ENCODE measurements at regions not wholly inside any gene's neighbourhood (a gene's known extent, or its start where the extent isn't known, plus 50 kb on each side); places are given as distances from the start of the nearest gene placed in this dataset.

DNA sequence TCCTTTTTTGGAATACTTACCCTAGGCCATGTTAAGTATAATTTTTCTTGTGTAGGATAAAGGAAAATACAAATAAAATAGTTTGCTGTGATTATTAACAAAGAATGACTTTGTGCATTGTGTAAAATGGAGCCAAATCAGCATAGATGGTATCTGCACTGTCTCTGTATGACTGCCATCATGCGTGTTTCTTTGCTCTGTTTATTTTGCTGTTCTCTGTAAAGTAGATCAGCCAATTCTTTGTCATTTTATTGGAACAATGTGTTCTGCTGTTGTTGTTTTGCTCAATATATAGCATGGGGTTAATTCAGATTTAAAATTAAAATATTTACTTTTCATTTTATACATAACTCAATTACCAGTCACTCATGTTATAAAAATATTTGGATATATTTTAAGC lies 181.3 kb upstream of the UBE2E3 start:
- H3F3A ChIP-seq (ENCODE audit: insufficient read depth, low read length, poor library complexity, severe bottlenecking) = no peaks in the 10 kb centered on the region
- H3K4me3 ChIP-seq (ENCODE audit: low read length) = no peak overlapping the region
- TF ChIP-seq POLR2AphosphoS5 (IDR thresholded peaks at IDR 0.05) = no peak
- TF ChIP-seq RAD21 (conservative IDR thresholded peaks at IDR 0.05) = no peak
- no peak for TF ChIP-seq SMC3 (conservative IDR thresholded peaks at IDR 0.05; ENCODE audit: poor library complexity)
- TF ChIP-seq, protein P1, sequence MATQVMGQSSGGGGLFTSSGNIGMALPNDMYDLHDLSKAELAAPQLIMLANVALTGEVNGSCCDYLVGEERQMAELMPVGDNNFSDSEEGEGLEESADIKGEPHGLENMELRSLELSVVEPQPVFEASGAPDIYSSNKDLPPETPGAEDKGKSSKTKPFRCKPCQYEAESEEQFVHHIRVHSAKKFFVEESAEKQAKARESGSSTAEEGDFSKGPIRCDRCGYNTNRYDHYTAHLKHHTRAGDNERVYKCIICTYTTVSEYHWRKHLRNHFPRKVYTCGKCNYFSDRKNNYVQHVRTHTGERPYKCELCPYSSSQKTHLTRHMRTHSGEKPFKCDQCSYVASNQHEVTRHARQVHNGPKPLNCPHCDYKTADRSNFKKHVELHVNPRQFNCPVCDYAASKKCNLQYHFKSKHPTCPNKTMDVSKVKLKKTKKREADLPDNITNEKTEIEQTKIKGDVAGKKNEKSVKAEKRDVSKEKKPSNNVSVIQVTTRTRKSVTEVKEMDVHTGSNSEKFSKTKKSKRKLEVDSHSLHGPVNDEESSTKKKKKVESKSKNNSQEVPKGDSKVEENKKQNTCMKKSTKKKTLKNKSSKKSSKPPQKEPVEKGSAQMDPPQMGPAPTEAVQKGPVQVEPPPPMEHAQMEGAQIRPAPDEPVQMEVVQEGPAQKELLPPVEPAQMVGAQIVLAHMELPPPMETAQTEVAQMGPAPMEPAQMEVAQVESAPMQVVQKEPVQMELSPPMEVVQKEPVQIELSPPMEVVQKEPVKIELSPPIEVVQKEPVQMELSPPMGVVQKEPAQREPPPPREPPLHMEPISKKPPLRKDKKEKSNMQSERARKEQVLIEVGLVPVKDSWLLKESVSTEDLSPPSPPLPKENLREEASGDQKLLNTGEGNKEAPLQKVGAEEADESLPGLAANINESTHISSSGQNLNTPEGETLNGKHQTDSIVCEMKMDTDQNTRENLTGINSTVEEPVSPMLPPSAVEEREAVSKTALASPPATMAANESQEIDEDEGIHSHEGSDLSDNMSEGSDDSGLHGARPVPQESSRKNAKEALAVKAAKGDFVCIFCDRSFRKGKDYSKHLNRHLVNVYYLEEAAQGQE (IDR thresholded peaks at IDR 0.05; ENCODE audit: borderline replicate concordance) = no peak
- TF ChIP-seq, protein P2, sequence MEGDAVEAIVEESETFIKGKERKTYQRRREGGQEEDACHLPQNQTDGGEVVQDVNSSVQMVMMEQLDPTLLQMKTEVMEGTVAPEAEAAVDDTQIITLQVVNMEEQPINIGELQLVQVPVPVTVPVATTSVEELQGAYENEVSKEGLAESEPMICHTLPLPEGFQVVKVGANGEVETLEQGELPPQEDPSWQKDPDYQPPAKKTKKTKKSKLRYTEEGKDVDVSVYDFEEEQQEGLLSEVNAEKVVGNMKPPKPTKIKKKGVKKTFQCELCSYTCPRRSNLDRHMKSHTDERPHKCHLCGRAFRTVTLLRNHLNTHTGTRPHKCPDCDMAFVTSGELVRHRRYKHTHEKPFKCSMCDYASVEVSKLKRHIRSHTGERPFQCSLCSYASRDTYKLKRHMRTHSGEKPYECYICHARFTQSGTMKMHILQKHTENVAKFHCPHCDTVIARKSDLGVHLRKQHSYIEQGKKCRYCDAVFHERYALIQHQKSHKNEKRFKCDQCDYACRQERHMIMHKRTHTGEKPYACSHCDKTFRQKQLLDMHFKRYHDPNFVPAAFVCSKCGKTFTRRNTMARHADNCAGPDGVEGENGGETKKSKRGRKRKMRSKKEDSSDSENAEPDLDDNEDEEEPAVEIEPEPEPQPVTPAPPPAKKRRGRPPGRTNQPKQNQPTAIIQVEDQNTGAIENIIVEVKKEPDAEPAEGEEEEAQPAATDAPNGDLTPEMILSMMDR (IDR thresholded peaks at IDR 0.05; ENCODE audit: poor library complexity, severe bottlenecking) = no peak
- TF ChIP-seq EP300 (conservative IDR thresholded peaks at IDR 0.05; ENCODE audit: poor library complexity, severe bottlenecking) = no peak
- no peak for TF ChIP-seq MXI1 (conservative IDR thresholded peaks at IDR 0.05; ENCODE audit: poor library complexity, severe bottlenecking)
- no peak for TF ChIP-seq TAF1 (IDR thresholded peaks at IDR 0.05; ENCODE audit: low read depth)
- no peak for TF ChIP-seq EZH2 (IDR thresholded peaks at IDR 0.05; ENCODE audit: borderline replicate concordance, insufficient read depth, low read length, poor library complexity, severe bottlenecking)
- H3K79me2 ChIP-seq (replicated peaks; ENCODE audit: insufficient read depth, low read length) = no peaks in the 10 kb centered on the region
- no peaks in the 10 kb centered on the region for H3K27me3 ChIP-seq (ENCODE audit: insufficient read depth, low read depth, low read length)
- H2AFZ ChIP-seq (ENCODE audit: low read depth, low read length) = no peak overlapping the region
- H4K20me1 ChIP-seq (ENCODE audit: insufficient read depth) = no peaks in the 10 kb centered on the region
- no peak overlapping the region for H3K4me2 ChIP-seq (ENCODE audit: low read length)
- H3K36me3 ChIP-seq (ENCODE audit: insufficient read depth, low read length) = no peaks in the 10 kb centered on the region
- H3K27ac ChIP-seq (ENCODE audit: low read length) = no peak overlapping the region
- H3K9ac ChIP-seq (ENCODE audit: low read length) = no peak overlapping the region
- no peaks in the 10 kb centered on the region for H3K9me2 ChIP-seq (ENCODE audit: insufficient read depth, low read length)
- no peaks in the 10 kb centered on the region for H3K9me3 ChIP-seq (ENCODE audit: low read length)

DNA sequence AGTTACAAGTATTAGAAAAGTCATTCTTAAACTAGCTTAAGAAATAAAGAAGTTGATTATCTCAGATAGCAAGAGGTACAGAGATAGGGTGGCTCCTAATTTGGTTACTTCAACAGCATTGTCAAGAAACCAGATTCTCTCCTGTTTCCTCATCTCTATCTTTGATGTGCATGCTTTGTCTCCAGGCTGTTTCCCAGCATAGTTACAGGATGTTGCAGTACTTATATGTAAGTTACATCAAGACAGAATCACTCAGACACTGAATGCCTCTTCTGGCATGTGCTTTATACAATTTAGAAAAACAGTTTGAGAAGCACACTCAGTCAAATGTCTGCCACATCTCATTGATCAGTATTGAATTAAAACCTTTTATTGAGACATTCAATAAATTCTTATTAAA lies 189.5 kb upstream of the UBE2E3 start:
- Histone ChIP-seq H3F3A (ENCODE audit: insufficient read depth, low read length, poor library complexity, severe bottlenecking) (no peaks in the 10 kb centered on the region), H3K27me3 (ENCODE audit: insufficient read depth, low read depth, low read length) (no peaks in the 10 kb centered on the region), H3K4me3 (ENCODE audit: low read length) (no peak overlapping the region), H3K36me3 (ENCODE audit: insufficient read depth, low read length) (no peaks in the 10 kb centered on the region), H3K9me2 (ENCODE audit: insufficient read depth, low read length) (no peaks in the 10 kb centered on the region), H2AFZ (ENCODE audit: low read depth, low read length) (no peak overlapping the region), H3K9me3 (ENCODE audit: low read length) (no peaks in the 10 kb centered on the region), H3K4me2 (ENCODE audit: low read length) (no peak overlapping the region), H4K20me1 (ENCODE audit: insufficient read depth) (no peaks in the 10 kb centered on the region), H3K79me2 (replicated peaks; ENCODE audit: insufficient read depth, low read length) (no peaks in the 10 kb centered on the region), H3K27ac (ENCODE audit: low read length) (no peak overlapping the region), H3K9ac (ENCODE audit: low read length) (no peak overlapping the region)
- TF ChIP-seq EZH2 (IDR thresholded peaks at IDR 0.05; ENCODE audit: borderline replicate concordance, insufficient read depth, low read length, poor library complexity, severe bottlenecking) (no peak), SMC3 (conservative IDR thresholded peaks at IDR 0.05; ENCODE audit: poor library complexity) (no peak), EP300 (conservative IDR thresholded peaks at IDR 0.05; ENCODE audit: poor library complexity, severe bottlenecking) (no peak), RAD21 (conservative IDR thresholded peaks at IDR 0.05) (no peak)
- TF ChIP-seq, protein P2 (IDR thresholded peaks at IDR 0.05; ENCODE audit: poor library complexity, severe bottlenecking) = no peak

Measured in neural cell (in vitro differentiated cells).